DND-41 (cell line): ENCODE measurements at regions not wholly inside any gene's neighbourhood (a gene's known extent, or its start where the extent isn't known, plus 50 kb on each side); places are given as distances from the start of the nearest gene placed in this dataset.

Experiments
- CTCF ChIP-seq: IDR thresholded peaks from 2 replicates; pipeline ENCODE4 v1.5.1; 2012; ENCODE audit warnings: borderline replicate concordance, low read length, moderate library complexity, mild to moderate bottlenecking; ENCODE audit not compliant: poor library complexity, severe bottlenecking; ENCODE audit errors: extremely low read depth
- EZH2 ChIP-seq: IDR thresholded peaks from 3 replicates; pipeline ENCODE4 v1.6.1; 2012; ENCODE audit warnings: borderline replicate concordance, low read depth, mild to moderate bottlenecking, moderate library complexity, low read length, inconsistent platforms; ENCODE audit not compliant: severe bottlenecking

DNA sequence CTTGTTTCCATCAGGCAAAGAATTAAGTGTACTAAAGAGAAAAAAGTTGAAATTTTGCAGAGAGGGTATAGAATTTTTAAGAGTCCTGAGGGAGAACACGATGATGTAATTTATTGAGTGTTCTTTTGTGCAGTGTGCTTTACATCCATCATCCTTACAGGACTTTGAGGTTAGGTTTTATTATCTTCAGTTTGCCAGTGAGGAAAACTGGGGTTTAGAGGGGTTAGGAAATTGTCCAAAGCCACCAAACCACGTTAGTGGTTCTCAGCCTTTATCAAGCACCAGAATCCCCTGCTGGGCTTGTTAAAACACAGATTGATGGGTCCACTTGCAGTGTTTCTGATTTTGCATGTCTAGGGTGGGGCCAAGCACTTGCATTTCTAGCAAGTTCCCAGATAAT is 277.5 kb downstream of the KCNS3 start:
- TF ChIP-seq CTCF, result no peak
- TF ChIP-seq EZH2, result no peak
